DMS114 treated with DMSO at 0.1 percent for 48 hours (cell line): ENCODE measurements at regions not wholly inside any gene's neighbourhood (a gene's known extent, or its start where the extent isn't known, plus 50 kb on each side); places are given as distances from the start of the nearest gene placed in this dataset.

Source experiments
- DNase-seq: peaks from one replicate; lab custom pipeline; 2025; ENCODE audit not compliant: unreplicated experiment; lab: John Stamatoyannopoulos, UW

- DNase-seq = no peak
Measured at GRCh38 chr13:34847766-34848165, 94.3 kb upstream of the NBEA start.

- DNase-seq = no peak
Measured at GRCh38 chr13:34849406-34849805, 92.7 kb upstream of the NBEA start.

GRCh38 chr13:34853161-34853560, 88.9 kb upstream of the NBEA start:
- DNase-seq = no peak

- DNase-seq = no peak
Measured at GRCh38 chr13:34857558-34858325, 84.3 kb upstream of the NBEA start.

GRCh38 chr13:34862311-34862710, 79.8 kb upstream of the NBEA start:
- no peak for DNase-seq

GRCh38 chr13:34862716-34863115, 79.4 kb upstream of the NBEA start:
- no peak for DNase-seq

- no peak for DNase-seq
Measured at GRCh38 chr13:34863360-34864135, 78.5 kb upstream of the NBEA start.

GRCh38 chr13:34864671-34865070, 77.4 kb upstream of the NBEA start:
- DNase-seq = no peak

- DNase-seq = no peak
Measured at GRCh38 chr13:34867590-34867989, 74.5 kb upstream of the NBEA start.

GRCh38 chr13:34868733-34869132, 73.3 kb upstream of the NBEA start:
- DNase-seq = no peak

GRCh38 chr13:34869696-34870095, 72.4 kb upstream of the NBEA start:
- no peak for DNase-seq

- DNase-seq = no peak
Measured at GRCh38 chr13:34878329-34878728, 63.7 kb upstream of the NBEA start.

- no peak for DNase-seq
Measured at GRCh38 chr13:34879851-34880250, 62.2 kb upstream of the NBEA start.

- DNase-seq = no peak
Measured at GRCh38 chr13:34881494-34881893, 60.6 kb upstream of the NBEA start.

- no peak for DNase-seq
Measured at GRCh38 chr13:34883396-34883795, 58.7 kb upstream of the NBEA start.

- no peak for DNase-seq
Measured at GRCh38 chr13:34884366-34884765, 57.7 kb upstream of the NBEA start.

- no peak for DNase-seq
Measured at GRCh38 chr13:34886121-34886875, 55.8 kb upstream of the NBEA start.

GRCh38 chr13:34886987-34887386, 55.1 kb upstream of the NBEA start:
- no peak for DNase-seq
